Right atrium auricular region (tissue), 2 donors: ENCODE measurements at regions not wholly inside any gene's neighbourhood (a gene's known extent, or its start where the extent isn't known, plus 50 kb on each side); places are given as distances from the start of the nearest gene placed in this dataset.

ENCODE experiments used
- DNase-seq: peaks from one replicate; pipeline ENCODE4 v3.0.0-alpha.2; 2019; ENCODE audit warnings: low spot score
- H3K27ac ChIP-seq, 2 donors: fragments of 200-600 bp; sonication (generic); 1 replicate in 1 of 2; 2 replicates in 1 of 2; pipeline ENCODE4 v1.5.1; 2016 to 2019
- H3K27me3 ChIP-seq, 2 donors: fragments of 200-600 bp; sonication (generic); one replicate each; pipeline versions ENCODE4 v1.5.1 to v1.6.0; 2017 to 2019
- H3K36me3 ChIP-seq: fragments of 200-600 bp; sonication (generic); one replicate; pipeline ENCODE4 v1.5.1; 2016
- H3K4me1 ChIP-seq, 2 donors: fragments of 200-600 bp; sonication (generic); one replicate each; pipeline versions ENCODE4 v1.5.1 to v1.6.0; 2017 to 2019
- H3K4me3 ChIP-seq, 2 donors: fragments of 200-600 bp; sonication (generic); 1 replicate in 1 of 2; 2 replicates in 1 of 2; pipeline ENCODE4 v1.5.1; 2017 to 2019; ENCODE audit warnings: mild to moderate bottlenecking in 1 of 2, moderate library complexity in 1 of 2
- H3K9me3 ChIP-seq, 2 donors: fragments of 200-600 bp; sonication (generic); one replicate each; pipeline ENCODE4 v1.5.1; 2019
- TF ChIP-seq, protein P1 (sequence below), 2 donors: fragments of 200-600 bp; sonication (generic); IDR thresholded peaks; one replicate each; pipeline ENCODE4 v1.5.1; 2019; ENCODE audit warnings: antibody characterized with exemption in 2 of 2

DNA sequence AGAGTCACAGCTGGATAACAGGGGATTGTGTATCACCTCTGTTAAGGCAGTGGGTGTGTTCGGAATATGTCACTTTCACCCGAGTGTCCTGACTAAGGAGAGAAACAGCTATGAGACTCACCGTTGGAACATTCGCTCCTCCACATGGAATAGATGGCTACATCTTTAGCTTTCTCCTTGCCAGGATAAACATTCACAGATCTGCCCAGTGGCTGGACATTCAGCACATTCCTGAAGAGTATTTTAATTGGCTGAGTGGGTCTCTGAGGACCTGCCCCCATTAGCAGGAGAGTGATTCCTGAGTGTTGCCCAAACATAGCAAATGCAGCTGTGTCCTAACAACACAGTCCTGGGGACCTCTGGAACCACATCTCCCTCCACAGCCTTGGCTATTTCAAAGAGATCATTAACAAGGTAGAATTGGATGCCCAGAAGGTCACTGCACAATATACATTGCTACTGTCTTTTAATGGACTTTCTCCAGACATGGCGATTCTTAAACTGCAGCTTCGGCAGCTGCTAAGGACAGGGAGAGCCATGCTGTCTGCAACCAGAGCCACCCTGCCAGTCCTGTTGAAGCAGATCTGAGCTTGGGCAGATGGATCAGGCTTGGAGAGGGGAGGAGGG is 435.0 kb upstream of the CADM1 start:
- Histone ChIP-seq H3K4me3 (no peak overlapping the region), H3K36me3 (no peaks in the 10 kb centered on the region), H3K9me3 (no peaks in the 10 kb centered on the region), H3K27ac (no peak overlapping the region), H3K27me3 (no peaks in the 10 kb centered on the region), H3K4me1 (no peaks in the 10 kb centered on the region)
- DNase-seq = no peak
- TF ChIP-seq, protein P1, sequence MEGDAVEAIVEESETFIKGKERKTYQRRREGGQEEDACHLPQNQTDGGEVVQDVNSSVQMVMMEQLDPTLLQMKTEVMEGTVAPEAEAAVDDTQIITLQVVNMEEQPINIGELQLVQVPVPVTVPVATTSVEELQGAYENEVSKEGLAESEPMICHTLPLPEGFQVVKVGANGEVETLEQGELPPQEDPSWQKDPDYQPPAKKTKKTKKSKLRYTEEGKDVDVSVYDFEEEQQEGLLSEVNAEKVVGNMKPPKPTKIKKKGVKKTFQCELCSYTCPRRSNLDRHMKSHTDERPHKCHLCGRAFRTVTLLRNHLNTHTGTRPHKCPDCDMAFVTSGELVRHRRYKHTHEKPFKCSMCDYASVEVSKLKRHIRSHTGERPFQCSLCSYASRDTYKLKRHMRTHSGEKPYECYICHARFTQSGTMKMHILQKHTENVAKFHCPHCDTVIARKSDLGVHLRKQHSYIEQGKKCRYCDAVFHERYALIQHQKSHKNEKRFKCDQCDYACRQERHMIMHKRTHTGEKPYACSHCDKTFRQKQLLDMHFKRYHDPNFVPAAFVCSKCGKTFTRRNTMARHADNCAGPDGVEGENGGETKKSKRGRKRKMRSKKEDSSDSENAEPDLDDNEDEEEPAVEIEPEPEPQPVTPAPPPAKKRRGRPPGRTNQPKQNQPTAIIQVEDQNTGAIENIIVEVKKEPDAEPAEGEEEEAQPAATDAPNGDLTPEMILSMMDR (IDR thresholded peaks at IDR 0.05) = no peak

DNA sequence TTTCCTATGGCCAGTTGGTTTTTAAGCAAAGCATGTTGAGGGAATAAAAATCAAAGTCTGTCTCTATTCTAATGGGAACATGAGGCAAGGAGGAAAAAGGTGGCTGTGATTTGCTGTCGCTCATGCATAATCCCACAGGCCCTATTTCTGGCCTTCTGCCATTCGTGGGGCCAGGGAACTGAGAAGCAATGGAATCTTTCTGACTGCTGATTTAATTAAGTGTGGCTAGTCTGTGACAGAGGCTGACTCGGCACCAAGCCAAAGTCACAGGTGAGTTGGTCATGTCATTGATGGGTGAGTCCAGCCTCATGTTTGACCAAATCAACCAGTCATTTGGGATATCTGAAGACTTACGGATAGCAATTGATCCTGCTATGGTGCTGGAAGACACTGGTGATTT is 429.3 kb upstream of the CADM1 start:
- H3K9me3 ChIP-seq = no peaks in the 10 kb centered on the region
- no peak for DNase-seq
- no peaks in the 10 kb centered on the region for H3K27me3 ChIP-seq
- H3K4me3 ChIP-seq = no peak overlapping the region
- no peaks in the 10 kb centered on the region for H3K36me3 ChIP-seq
- TF ChIP-seq, protein P1 (IDR thresholded peaks at IDR 0.05) = no peak
- peaks cover 0 to 22% of the 10 kb centered on the region in 2 donors for H3K4me1 ChIP-seq
- H3K27ac ChIP-seq = no peak overlapping the region

DNA sequence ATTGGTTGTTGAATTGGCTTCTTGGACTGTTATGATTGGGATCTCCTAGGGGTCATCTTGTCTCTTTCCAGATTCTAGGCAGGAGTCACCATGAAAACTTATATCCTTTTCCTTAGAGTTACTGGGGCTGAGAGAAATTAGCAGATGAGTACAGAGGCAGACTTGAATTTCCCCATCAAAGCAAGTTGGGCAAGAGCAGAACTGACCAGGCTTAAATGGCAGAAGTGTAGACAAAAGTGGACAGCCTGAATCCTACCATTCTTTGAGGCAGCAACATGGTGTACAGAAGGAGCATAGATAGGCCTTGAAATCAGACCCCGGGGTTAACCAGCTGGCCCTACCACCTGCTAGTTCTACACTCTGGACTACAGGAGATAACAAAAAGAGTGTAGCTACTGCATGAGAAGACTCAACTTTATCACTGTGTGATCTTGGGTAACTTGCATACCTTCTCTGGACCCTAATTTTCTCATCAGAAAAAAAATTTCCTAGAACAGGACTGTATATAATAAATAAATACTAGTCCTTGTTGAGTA is 427.4 kb upstream of the CADM1 start:
- no peaks in the 10 kb centered on the region for H3K27me3 ChIP-seq
- H3K4me1 ChIP-seq = peaks cover 0 to 22% of the 10 kb centered on the region in 2 donors
- H3K9me3 ChIP-seq = no peaks in the 10 kb centered on the region
- no peaks in the 10 kb centered on the region for H3K36me3 ChIP-seq
- TF ChIP-seq, protein P1 (IDR thresholded peaks at IDR 0.05) = no peak
- DNase-seq = no peak
- H3K27ac ChIP-seq = no peak overlapping the region
- H3K4me3 ChIP-seq = no peak overlapping the region

DNA sequence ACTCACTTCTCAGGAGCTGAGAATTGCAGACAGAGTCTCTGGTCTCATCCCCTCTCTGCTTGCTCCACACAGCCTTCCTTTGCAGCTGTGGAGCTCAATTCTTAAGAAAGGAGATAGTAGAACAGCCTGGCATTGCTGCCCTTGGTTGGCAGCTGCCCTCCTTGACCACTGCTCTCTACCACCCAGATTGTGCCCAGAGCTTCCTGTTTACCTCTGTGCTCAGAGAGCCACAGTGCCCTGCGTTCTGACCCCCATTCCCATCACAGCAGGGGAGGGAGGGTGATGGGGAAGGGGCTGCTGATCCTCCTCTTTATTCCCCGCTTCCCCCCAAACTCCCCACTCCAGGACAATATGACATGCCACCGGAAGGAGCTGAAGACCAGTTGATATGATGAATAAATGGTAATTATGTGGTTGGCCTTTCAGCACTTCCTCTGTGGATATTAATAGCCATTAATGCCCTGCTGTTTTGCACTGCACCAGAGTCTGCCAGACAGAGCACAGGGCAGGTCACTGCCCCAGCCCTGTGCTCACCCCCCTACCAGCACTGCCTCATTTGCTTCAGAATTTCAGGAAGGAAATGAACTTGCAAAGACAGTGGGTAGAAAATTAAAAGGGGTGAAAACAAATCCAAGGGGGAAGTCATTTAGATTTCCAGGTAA is 426.8 kb upstream of the CADM1 start:
- TF ChIP-seq, protein P1 (IDR thresholded peaks at IDR 0.05) = no peak
- H3K36me3 ChIP-seq = no peaks in the 10 kb centered on the region
- no peak for DNase-seq
- H3K27me3 ChIP-seq = no peaks in the 10 kb centered on the region
- no peak overlapping the region for H3K27ac ChIP-seq
- peaks cover 0 to 22% of the 10 kb centered on the region in 2 donors for H3K4me1 ChIP-seq
- H3K4me3 ChIP-seq = no peak overlapping the region
- no peaks in the 10 kb centered on the region for H3K9me3 ChIP-seq

DNA sequence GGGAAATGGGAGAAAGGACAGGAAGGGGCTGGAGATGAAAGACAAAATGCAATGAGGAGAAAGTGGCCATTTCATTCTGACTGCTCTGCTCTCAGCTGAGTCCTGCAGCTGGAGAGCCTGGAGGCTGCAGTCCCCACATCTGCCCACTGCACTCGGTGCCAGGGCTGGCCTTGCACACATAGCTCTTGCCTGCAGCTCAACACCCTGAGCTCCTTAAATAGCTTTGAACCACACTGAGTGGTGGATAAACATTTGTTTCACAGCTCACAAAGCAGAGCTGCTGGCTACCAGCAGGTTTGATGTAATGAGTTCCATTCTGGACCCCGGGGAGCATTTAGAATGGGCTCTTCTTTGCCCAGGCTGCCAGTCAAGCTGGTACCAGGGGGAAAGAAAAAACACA is 426.1 kb upstream of the CADM1 start:
- Histone ChIP-seq H3K36me3 (no peaks in the 10 kb centered on the region), H3K9me3 (no peaks in the 10 kb centered on the region), H3K27me3 (no peaks in the 10 kb centered on the region), H3K27ac (no peak overlapping the region), H3K4me3 (no peak overlapping the region), H3K4me1 (peaks cover 0 to 22% of the 10 kb centered on the region in 2 donors)
- DNase-seq = no peak
- TF ChIP-seq, protein P1 (IDR thresholded peaks at IDR 0.05) = no peak
